GM19023 (cell line): ENCODE measurements at regions not wholly inside any gene's neighbourhood (a gene's known extent, or its start where the extent isn't known, plus 50 kb on each side); places are given as distances from the start of the nearest gene placed in this dataset.

Experiments
- ATAC-seq: cut with Tn5 transposase; IDR thresholded peaks from one replicate; pipeline ENCODE4 v1.9.1; 2021; ENCODE audit warnings: mild to moderate bottlenecking, moderate library complexity; ENCODE audit not compliant: unreplicated experiment

DNA sequence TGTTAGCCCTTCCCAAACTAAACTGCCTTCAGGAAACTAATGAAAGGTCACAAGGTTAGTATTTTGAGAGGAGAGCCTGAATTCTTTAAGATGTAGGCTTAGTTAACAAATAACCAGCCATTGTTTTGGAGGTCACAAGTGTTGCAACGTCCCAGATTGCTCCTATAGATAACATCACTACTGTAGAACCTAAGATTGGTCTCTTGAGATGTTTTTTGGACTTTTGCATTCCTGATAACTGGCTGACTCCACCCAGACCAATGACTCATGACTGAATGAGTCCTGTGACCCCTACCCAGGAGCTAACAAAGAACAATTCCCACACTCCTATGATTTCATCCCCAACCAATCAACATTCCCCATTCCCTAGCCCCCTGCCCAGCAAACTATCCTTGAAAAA, 178.8 kb downstream of the SCP2D1 start:
- ATAC-seq, result no peak

DNA sequence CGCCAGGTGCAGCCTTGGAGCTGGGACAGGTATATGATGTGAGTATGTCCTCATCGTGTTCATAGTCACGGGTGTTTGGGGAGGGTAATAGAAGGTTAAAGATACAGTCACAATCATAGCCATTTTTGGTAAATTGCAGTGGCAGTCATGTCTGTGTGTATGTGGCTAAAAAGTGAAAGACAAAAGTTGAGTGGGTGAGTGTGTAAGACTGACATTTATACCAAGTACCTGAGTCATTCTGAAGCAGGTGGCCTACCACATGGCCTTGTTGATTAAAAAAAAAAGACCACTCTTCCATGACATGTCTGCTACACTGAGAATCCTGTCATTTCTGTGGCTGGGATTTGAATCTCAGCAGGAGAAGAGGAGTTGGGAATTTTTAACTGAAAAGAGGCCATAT, 181.9 kb downstream of the SCP2D1 start:
- ATAC-seq, result no peak

DNA sequence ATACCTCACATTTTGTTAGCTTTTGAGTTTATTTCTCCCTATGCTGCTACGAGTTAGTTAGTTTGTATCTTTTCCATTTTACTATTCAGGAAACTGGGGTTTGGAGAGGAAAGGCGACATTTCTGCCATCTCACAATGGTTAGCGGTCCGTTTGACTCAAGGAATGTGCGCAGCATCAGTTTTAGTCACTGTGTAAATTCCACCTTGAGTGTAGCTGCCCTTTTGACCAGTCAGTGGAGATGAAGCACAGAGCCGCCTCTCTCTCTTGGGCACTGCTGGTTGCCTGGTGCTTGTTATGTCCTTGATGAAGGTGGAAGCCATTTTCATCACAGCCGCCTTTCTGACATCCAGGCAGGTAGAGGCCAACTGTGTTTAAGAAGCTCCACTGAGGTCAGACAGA, 185.5 kb downstream of the SCP2D1 start:
- ATAC-seq, result no peak

DNA sequence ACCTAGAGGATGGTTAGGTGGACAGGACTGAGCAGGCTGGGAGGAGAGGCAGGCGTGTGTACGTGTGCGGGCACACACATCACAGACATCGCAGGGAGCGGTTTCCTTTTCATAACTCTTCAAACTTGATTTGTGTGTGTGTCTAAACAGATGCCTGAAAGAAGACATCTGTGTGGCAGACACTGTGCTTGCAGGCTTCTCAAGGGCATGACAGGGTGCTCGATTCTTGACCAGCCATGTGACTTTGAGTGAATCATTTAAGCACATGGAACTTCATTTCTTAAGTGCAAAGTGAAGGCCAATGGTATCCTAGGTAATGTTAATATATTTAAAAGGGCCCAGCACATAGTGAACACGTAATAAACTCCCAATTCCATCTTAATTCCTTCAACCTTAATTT, 186.5 kb downstream of the SCP2D1 start:
- no peak for ATAC-seq

DNA sequence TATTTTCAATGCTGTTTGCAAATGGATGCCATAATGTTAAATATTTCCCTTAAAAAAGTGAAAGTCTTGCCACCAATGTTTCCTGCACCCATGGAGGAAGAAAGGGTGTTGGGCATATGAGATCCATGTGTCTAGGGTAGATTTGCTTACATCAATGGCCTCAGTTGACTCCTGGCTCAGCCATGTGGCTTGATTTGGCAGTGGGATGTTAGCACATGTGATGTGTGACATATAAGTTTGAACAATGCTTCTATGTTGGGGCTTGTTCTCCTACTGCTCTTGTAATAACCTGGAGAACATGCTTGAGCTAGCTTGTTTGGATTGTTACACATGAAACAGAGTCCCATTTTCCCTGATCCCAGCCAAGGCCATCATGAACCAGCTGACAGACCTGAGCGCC, 187.6 kb downstream of the SCP2D1 start:
- ATAC-seq, result no peak

DNA sequence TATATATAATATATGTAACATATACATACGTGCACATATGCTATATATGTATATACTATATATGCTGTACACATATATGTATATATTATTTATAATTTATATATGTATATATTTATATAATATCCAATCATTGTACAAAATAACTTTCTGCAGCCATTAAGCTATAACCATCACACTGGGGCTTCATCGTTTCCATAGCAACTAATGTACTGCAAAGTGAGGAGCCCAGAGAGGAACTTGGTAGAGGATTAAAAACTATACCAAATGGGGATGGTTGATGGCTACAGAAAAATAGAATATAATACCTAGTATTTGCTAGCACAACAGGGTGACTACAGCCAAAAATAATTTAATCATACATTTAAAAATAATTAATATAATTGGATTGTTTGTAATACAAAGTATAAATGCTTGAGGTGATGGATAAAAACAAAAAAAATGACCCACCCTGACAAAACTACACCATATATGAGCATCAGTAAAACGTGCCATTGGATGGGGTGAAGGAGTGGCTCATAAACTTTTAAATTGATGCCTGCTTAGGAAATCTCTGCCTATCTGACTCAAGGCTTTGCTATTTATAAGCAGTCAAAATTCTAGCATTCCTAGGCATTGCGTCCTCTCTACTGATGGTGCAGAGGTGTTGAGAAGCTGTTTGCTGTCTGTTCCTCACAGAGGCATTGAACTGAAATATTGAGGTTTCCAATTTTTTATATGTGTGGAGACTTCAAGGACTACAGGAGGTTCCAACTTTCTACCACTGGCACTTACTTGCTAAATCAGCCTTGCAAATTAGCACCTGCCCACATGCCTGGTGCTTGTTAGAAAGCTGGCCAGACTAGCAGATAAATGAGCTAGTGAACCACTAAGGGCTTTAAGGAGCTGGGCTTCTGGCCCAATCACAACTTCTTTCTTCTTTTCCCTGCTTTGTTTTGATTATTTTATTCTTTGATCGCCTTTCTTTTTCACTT, 190.1 kb downstream of the SCP2D1 start:
- ATAC-seq, result no peak

DNA sequence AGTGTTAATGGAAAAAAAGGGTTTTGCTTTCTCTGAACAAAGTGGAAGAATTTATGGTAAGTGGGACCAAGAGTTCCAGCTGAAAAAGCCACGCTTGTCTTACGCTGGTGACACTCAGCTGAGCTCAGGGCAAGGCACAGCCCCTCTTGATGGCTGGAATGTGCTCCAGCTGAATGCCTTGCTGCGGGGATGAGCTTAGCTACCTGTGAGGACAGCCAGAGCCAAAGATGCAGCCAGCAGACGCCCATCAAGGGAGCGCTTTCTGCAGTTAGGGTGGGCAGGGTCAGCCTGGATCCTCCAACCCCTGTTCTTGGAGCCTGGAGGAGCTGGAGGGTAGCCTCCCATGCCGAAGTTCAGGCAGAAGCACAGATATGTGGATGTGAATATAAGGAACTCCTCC, 191.4 kb downstream of the SCP2D1 start:
- ATAC-seq, result no peak

DNA sequence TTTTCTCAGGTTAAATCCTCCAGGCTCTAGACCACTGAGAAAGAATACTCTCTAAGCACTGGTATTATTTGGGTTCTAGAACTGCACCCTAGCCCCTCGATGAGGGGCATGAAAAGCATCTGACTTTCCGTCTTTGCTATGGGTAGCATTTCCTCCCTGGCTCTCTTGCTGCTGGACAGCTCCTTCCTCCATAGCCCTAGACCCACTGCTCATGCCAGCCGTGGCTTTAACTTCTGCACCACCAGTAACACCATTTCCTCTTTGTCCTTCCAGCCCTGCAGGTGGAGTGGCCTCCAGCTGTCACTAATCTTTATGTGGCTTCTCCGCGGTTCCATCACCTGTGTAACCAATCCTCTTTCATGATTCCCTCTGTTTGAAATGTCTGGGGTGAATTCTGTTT, 194.9 kb downstream of the SCP2D1 start:
- ATAC-seq, result no peak

DNA sequence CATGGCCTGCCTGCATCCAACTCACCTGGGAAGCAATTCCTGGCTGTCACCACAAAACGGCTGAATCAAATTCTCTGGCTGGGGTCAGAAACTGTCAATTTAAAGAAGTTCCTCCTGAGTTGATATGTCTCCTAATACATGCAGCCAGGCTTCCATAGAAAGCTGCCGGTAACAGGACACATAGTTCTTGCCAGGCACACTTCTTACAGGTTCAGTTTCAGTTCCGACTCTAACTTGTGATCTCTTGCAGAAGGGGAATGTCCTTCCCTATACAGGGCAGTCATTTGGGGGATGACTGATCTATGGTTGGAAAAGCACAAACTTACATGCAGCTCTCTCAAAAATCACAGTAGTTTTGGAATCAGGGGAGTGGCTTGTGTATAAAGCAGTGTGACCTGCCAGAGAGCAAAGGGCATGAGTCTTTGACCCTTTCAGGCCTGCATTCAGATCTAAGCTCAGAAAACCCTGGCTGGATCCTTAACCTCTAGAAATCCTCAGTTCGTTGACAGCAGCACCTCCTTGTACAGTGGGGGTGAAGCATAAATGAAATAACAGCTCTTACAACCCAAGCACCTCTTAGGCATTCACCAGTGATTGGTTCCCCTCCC, 195.6 kb downstream of the SCP2D1 start:
- no peak for ATAC-seq

DNA sequence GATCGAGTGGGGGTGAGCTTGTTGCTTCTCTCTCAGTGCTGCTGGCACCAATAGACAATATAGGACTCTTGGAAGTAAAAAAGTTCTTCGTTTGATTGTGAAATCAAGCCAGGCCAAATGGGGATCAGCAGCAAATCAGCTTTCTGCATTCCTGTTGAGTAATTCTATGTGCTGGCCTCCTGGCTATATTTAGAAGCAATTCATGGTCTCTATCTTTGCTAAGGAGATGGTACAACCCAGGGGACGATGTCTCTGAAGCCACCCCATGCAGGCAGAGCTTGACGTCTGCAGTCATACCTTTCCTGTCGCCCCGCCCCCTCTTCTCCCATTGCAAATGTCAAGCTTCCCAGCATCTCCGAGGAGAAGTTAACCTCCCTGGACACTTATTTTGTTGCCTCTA, 199.1 kb downstream of the SCP2D1 start:
- ATAC-seq, result no peak

DNA sequence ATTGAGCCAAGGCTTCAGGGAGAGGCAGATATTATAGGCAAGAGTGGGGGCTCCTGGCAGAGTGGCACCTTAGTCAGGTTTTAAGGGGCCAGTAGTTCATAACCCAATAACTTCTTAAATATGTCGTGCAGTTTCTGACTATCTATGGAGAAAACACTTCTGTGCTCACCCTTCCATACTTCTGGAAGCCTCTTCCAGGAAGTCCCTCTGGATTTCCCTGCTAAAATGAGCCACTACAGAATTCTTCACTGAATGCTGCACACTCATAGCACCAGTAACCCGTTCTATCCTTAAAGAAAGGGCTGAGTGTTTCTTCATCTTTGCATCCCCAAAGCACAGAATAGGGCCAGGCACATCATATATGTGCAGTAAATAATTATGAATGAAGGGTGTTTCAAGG, 198.5 kb upstream of the SLC24A3 start:
- ATAC-seq, result no peak

DNA sequence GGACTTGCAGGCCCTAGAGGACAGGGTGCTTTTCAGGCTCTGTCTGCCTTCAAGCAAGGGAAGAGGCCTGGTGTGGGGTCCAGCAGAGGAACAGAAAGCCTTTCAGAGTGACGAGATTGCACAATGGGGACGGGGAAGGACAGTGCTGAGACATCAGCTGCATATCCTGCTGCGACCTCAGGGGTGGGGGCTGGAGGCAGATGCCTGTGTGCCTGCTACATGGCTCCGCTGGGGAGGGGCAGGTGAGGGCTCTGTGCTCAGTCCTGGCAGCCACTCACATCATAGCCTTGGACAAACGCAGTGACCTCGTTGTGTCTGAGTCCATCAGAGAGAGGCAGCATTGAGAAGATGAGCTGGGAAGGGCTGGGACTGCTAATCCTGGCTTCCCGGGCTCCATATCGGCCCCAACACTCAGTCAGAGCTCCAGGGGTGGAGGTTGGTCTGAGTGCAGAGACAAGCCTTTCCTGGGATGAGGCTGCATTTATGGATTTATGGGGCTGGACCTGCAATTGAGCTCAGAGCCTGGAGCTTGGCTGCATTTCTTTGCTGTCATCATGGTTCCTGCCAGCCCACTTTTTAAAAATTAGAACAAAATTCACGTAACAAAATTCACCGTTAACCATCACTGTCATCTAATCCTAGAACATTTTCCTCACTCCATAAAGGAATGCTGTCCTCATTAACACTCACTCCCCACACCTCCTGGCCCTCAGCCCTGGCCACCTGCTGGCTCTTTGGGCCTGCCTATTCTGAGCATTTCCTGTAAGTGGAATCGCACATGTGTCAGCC, 196.9 kb upstream of the SLC24A3 start:
- no peak for ATAC-seq

DNA sequence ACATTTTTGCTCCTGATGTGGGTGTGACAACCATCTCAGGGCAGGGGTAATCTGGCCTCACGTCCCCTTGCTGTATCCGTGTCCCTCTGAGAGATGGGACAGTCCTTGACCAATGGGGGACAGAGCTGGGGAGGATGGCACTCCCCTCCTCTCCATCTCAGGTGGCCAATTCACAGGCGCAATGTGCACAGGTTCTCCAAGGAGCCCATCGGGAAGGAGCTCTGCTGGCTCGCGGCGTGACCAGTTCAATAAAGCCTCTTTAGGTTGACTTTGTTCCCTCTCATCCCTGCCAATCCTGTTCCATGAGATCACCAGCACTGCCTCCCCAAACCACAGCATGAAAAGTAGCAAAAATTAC, 196.3 kb upstream of the SLC24A3 start:
- no peak for ATAC-seq

DNA sequence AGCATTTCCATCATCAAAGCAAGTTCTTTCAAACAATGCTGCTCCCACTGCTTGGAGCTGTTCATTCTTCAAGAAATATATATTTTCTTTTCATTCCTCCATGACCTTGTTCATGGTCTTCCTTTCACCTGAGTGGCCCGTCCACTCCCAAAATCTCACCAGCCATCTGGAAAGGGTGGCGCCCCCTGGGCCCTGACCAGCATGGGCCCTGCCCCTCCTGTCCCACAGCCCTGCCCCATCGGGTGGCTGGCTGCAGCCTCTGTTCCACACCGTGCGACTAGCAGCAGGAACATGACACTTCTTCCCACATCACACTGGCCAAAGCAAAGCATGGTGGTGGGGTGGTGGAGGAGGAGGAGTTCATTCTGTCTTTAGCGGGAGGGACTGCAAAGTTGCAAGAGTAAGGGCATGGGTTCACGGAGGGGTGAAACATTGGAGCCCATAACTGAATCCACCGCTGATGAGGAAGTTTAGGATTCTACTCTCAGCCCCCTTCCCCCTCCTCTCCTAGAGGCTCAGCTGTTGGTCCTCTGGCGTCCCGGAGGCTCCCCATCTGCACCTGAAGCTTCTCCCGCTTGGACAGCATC, 195.2 kb upstream of the SLC24A3 start:
- ATAC-seq, result no peak

DNA sequence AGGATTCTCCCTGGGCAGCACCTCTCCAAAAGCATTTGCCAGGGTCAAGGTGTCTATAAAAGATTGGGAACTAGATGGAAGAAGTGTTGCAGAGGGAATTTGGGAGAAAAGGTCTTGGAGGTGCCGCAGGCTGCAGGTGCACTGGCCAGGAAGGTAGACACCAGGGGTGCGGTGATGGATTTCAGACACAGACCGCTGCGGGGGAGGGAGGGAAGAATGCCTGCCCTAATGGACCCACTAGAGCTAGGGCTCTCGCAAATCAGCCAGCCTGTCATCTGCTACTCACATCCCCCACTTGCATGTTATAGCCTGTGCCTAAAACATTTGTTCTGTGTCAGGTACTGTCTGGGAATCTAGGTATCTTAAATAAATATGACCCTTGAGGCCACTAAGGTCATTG, 193.6 kb upstream of the SLC24A3 start:
- ATAC-seq, result no peak

DNA sequence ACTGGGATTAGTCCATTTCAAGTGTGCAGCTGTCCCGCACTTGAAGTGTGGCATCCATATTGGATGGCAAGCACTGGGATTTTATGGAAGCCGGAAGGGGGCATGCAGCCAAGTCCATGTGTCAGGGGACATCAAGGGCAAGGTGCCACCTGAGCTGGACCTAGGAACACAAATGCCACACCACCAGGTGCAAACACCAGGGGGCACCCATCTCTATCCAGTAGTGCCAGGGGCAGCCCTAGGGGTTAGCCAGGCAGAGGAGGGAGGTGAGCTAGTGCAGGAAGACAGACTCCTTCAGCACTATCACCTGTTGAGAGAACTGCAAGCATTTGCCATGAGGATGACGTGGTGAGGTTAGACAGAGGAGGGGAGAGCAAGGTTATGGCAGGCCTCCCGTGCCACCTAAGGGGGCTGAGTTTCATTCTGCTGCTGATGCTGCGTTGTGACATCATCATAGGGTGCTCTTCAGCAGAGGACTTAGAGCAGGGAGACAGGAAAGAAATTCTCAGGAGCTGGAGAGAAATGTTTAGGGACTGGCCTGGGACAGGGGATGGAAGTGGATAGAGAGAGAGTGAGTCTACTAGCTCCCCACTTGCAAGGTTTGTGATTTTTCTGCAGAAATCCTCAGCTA, 192.6 kb upstream of the SLC24A3 start:
- no peak for ATAC-seq

DNA sequence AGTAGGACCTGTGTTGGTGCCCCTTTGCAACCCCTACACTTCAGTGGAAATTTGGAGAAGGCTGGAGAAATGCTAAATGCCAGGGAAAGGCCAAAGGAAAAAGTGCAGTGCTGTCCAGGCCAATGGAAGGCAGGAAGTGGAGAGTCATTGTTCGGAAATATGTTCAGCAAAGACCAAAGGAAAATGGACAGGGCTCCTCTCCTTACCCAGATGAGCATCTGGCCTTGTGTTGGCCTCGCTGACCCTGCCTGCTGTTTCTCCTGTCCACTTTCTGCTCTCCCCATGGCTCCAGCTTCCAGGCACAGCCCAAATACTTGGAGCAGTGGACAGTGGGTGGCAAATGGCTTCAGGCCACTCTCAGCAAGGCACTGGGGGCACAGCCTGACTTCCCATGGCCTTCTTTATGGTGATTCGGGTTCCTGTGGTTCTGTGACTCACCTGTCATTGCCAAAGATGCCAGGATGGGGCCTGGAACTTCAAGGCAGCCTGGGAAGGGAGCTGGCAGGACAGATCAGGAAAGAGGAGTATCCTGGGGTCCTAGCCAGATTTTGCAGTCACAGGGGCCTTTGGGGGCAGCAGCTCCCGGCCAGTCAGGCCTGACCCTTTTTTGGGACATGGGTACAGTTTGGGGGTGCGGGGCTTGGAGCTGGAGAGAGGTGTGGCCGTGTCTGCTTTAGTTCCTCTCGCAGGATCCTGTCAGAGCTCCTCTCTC, 190.9 kb upstream of the SLC24A3 start:
- no peak for ATAC-seq

DNA sequence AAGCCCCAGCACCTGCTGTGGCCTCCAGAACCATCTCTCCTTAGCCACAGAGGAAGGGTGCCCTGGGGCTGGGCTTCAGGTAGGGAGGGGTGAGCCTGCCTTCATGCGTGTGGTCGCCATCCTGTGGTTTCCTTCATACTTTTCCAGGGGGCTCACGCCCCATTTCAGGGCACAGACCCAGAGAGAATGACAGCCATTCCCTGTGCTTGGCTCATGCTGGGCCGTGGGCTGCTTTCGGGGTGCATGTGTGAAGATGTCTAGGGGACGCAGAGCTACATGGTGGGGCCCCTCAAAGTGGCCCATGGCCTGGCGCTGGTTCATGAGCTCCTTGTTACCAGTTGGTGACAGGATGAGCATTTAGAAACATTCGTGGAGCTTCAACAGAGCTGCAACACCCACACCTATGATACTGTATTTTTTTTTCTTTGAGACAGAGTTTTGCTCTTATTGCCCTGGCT, 190.3 kb upstream of the SLC24A3 start:
- ATAC-seq, result no peak

DNA sequence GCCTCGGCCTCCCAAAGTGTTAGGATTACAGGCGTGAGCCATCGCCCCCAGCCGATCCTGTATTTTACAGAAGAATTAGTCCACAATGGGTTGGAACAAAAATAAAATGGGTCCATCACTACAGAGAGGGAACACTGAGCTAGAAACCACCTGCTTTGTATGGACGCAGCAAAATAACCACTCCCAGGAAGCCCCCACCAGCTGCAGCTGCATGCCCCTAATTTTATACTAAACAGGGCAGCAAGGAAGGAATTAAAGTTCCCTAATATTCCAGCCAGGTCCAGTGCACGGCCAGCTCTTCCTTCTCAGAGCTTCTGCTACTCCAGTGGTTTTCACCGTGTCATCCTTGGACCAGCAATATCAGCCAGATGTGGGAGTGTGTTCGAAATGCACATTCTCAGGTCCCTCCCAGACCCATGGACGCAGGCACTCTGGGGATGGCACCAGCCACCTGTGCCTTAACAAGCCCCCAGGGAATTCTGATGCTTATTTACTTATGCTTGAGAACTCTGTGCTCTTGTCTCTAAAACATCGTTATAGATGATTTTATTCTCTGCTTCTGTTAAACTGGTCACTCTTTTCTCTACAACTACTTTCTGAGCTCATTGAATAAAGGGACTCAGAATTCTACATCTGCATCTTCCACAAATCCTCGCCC, 189.5 kb upstream of the SLC24A3 start:
- ATAC-seq, result no peak
